Karpas-422 (cell line): ENCODE measurements at regions not wholly inside any gene's neighbourhood (a gene's known extent, or its start where the extent isn't known, plus 50 kb on each side); places are given as distances from the start of the nearest gene placed in this dataset.

Source experiments
- DNase-seq: peaks from one replicate; pipeline ENCODE4 v3.0.0-alpha.2; 2015
- H2AFZ ChIP-seq: fragments of 200-600 bp; sonication (generic); 2 replicates; pipeline ENCODE4 v1.6.1; 2014; ENCODE audit warnings: antibody characterized with exemption, low read length, mixed read lengths
- H3K27ac ChIP-seq: fragments of 200-600 bp; sonication (generic); 2 replicates; pipeline ENCODE4 v1.5.1; 2014; ENCODE audit warnings: mild to moderate bottlenecking, low read length, moderate library complexity
- H3K27me3 ChIP-seq: fragments of 200-600 bp; sonication (generic); 2 replicates; pipeline ENCODE4 v1.6.1; 2014; ENCODE audit warnings: low read length, mixed read lengths
- H3K36me3 ChIP-seq: fragments of 200-600 bp; sonication (generic); 2 replicates; pipeline ENCODE4 v1.6.1; 2014; ENCODE audit warnings: low read length, mixed read lengths; ENCODE audit not compliant: insufficient read depth
- H3K4me1 ChIP-seq: fragments of 200-600 bp; sonication (generic); 2 replicates; pipeline ENCODE4 v1.6.1; 2014; ENCODE audit warnings: mild to moderate bottlenecking, low read length, mixed read lengths
- H3K4me2 ChIP-seq: fragments of 200-600 bp; sonication (generic); 2 replicates; pipeline ENCODE4 v1.6.1; 2014; ENCODE audit warnings: low read length, low read depth, mild to moderate bottlenecking; ENCODE audit not compliant: poor library complexity, severe bottlenecking
- H3K4me3 ChIP-seq: fragments of 200-600 bp; sonication (generic); 2 replicates; pipeline ENCODE4 v1.5.1; 2014; ENCODE audit warnings: mild to moderate bottlenecking, antibody characterized with exemption, low read length, mixed read lengths
- H3K79me2 ChIP-seq: fragments of 200-600 bp; sonication (generic); 2 replicates; pipeline ENCODE4 v1.6.1; 2014; ENCODE audit warnings: mild to moderate bottlenecking, low read length, mixed read lengths
- H3K9ac ChIP-seq: fragments of 200-600 bp; sonication (generic); 2 replicates; pipeline ENCODE4 v1.6.0; 2014; ENCODE audit warnings: low read length
- H3K9me2 ChIP-seq: fragments of 200-600 bp; sonication (generic), shearing (Covaris generic); replicated peaks from 2 replicates; pipeline ENCODE4 v1.6.0; 2014; ENCODE audit warnings: mild to moderate bottlenecking, low read length, moderate library complexity; ENCODE audit not compliant: insufficient read depth
- H3K9me3 ChIP-seq: fragments of 300-700, 200-600 bp; sonication (generic); 2 replicates; pipeline ENCODE4 v1.6.1; 2014; ENCODE audit warnings: low read length, mixed read lengths
- H4K20me1 ChIP-seq: fragments of 200-600 bp; sonication (generic); 2 replicates; pipeline ENCODE4 v1.6.1; 2014; ENCODE audit warnings: mild to moderate bottlenecking, antibody characterized with exemption, low read length, low read depth; ENCODE audit not compliant: insufficient read depth

DNA sequence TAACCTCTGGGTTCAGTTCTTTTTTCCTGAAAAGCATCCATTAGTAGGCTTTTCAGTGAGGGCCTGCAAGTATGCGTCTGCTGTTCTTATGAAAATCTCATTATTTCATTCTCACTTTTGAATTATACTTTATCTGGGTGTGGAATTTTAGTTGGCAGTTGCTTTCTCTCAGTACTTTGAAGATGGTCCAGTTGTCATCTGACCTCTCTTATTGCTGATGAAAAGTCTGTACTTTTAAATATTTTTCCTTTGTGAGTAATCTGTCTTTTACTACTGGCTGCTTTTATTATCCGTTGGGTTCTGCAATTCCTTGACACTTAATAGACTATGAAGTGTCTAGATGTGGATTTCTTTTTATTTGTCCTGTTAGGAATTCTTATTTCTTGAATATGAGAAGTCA lies 307.8 kb downstream of the CYP26B1 start:
- no peak overlapping the region for H3K9ac ChIP-seq
- H3K4me3 ChIP-seq, result no peak overlapping the region
- H3K4me1 ChIP-seq, result no peaks in the 10 kb centered on the region
- H3K27me3 ChIP-seq, result no peaks in the 10 kb centered on the region
- DNase-seq, result no peak
- no peaks in the 10 kb centered on the region for H3K9me3 ChIP-seq
- no peaks in the 10 kb centered on the region for H3K36me3 ChIP-seq
- H3K27ac ChIP-seq, result no peak overlapping the region
- H4K20me1 ChIP-seq, result no peaks in the 10 kb centered on the region
- H3K4me2 ChIP-seq, result no peak overlapping the region
- no peak overlapping the region for H2AFZ ChIP-seq
- H3K79me2 ChIP-seq, result no peaks in the 10 kb centered on the region
- H3K9me2 ChIP-seq, result no peaks in the 10 kb centered on the region

DNA sequence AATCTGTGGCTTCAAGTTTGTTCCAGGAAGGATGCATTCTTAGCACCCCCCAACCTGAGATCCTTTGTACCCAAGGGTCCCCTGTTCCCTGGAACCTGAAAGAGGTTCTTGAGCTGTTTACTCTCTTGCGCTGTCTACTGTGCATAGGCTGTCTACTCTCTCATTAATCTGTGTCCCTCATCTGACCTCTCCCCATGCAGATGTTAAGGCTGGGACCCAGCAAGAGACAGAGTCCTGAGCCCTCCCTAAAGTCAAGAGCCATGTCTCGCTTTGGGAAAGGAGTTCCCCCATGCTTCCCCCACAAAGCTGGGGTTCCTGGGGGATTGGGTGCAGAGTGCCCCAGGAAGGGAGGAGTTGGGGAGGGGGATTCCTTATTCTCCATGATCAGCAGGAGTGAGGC lies 312.9 kb downstream of the CYP26B1 start:
- Histone ChIP-seq H3K9me3 (no peaks in the 10 kb centered on the region), H3K27me3 (0 out of 2 replicates have a peak, but pooled peaks cover under 1% of the 10 kb centered on the region), H3K4me2 (no peak overlapping the region), H3K4me1 (no peaks in the 10 kb centered on the region), H3K36me3 (no peaks in the 10 kb centered on the region), H3K9me2 (no peaks in the 10 kb centered on the region), H3K79me2 (no peaks in the 10 kb centered on the region), H3K4me3 (no peak overlapping the region), H2AFZ (no peak overlapping the region), H4K20me1 (no peaks in the 10 kb centered on the region), H3K9ac (no peak overlapping the region), H3K27ac (no peak overlapping the region)
- DNase-seq, result no peak

DNA sequence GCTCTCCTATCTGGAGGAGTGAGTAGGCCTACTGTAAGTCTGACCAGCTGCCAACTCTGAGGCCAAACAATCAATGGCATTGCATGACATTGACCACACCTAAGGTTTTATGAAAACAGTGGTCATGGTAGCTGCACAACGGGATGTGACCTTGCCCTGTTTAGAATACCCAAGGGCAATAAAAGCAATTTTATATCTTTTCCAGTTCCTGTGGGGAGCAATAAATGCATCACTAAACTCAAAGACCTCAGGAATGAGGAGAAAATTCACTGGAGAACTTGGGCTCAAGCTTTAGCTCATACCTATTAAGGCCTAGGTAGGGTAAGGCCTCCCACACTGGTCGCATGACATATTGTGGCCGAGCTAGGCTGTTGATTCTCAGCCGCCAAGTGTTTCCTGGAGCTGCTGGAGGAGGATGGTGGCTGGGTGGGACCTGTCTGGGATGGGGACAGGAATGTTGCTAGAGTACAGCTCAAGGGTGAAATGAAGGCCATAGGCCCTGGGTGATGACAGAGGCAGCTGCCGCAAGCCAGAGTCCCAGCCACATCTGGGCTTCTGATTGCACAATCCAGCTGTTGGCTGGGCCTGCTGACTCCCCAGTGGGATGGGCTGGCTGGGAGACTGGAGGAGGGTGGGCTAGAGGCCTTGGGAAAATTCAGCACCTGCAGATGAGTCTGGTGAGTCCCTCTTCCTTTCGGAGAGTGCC lies 313.7 kb downstream of the CYP26B1 start:
- Histone ChIP-seq H4K20me1 (no peaks in the 10 kb centered on the region), H3K4me1 (no peaks in the 10 kb centered on the region), H3K4me2 (no peak overlapping the region), H3K4me3 (no peak overlapping the region), H2AFZ (no peak overlapping the region), H3K27ac (no peak overlapping the region), H3K9ac (no peak overlapping the region), H3K9me3 (no peaks in the 10 kb centered on the region), H3K27me3 (0 out of 2 replicates have a peak, but pooled peaks cover 2% of the 10 kb centered on the region), H3K79me2 (no peaks in the 10 kb centered on the region), H3K36me3 (no peaks in the 10 kb centered on the region), H3K9me2 (no peaks in the 10 kb centered on the region)
- no peak for DNase-seq

DNA sequence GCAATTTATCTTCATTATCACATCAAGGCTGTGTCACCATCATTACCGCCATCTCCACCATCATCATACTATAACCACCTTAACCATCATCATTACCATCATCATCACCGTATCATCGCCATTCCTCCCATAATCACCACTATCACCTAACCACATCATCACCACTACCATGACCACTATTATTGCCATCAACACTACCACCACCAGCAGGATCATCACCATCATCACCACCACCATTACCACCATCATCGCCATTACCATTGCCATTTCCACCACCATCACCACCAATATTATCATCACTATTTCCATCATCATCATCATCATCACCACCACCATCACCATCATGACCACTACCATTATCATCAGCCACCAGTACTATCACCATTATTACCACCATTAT lies 314.4 kb downstream of the CYP26B1 start:
- Histone ChIP-seq H3K27me3 (0 out of 2 replicates have a peak, but pooled peaks cover 2% of the 10 kb centered on the region), H4K20me1 (no peaks in the 10 kb centered on the region), H3K9ac (no peak overlapping the region), H3K4me2 (no peak overlapping the region), H3K4me1 (no peaks in the 10 kb centered on the region), H2AFZ (no peak overlapping the region), H3K27ac (no peak overlapping the region), H3K9me2 (no peaks in the 10 kb centered on the region), H3K9me3 (no peaks in the 10 kb centered on the region), H3K79me2 (no peaks in the 10 kb centered on the region), H3K4me3 (no peak overlapping the region), H3K36me3 (no peaks in the 10 kb centered on the region)
- DNase-seq, result no peak

DNA sequence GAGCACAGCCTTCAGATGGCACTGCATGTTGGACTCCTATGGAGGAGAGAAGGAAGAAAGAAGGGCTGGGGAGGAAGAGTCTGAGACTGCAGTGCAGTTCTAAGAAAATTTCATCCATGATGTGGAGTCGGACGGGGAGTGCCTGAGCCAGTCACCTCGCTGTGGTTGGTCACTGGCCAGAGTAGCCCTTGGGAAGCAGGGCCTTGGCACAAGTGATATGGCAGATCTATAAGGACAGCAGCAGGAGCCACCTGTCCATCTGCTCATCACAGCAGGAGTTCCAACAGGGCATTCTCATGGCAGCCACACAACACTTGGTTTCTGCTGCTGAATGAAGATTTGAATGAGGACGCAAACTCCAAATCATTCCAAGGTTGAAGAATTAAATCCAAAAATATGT lies 314.8 kb downstream of the CYP26B1 start:
- no peaks in the 10 kb centered on the region for H3K4me1 ChIP-seq
- H3K36me3 ChIP-seq, result no peaks in the 10 kb centered on the region
- no peak overlapping the region for H3K4me2 ChIP-seq
- H3K27me3 ChIP-seq, result 0 out of 2 replicates have a peak, but pooled peaks cover 2% of the 10 kb centered on the region
- DNase-seq, result no peak
- no peak overlapping the region for H3K9ac ChIP-seq
- H3K4me3 ChIP-seq, result no peak overlapping the region
- no peaks in the 10 kb centered on the region for H3K79me2 ChIP-seq
- H3K9me3 ChIP-seq, result no peaks in the 10 kb centered on the region
- no peak overlapping the region for H3K27ac ChIP-seq
- H2AFZ ChIP-seq, result no peak overlapping the region
- no peaks in the 10 kb centered on the region for H3K9me2 ChIP-seq
- H4K20me1 ChIP-seq, result no peaks in the 10 kb centered on the region

DNA sequence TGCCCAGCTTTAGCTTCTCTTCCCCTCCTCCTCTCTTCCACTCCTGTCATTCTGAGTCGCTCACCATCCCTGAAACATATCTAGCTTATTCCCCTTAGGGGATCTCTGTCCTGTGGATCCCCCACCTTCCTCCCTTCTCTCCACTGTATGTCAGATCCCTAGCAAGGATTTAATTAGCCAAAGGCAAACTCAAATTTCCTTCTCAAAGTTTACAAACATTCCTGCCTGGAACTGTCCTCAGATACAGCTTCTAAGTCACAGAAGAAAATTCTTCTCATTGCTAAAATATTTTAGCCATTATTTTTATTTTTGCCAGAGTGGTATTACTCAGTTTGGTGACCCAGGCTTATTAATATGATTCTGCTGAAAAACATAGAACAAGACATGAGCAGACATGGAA lies 315.3 kb downstream of the CYP26B1 start:
- Histone ChIP-seq H3K36me3 (no peaks in the 10 kb centered on the region), H3K9me3 (no peaks in the 10 kb centered on the region), H3K4me1 (no peaks in the 10 kb centered on the region), H3K9ac (no peak overlapping the region), H4K20me1 (no peaks in the 10 kb centered on the region), H3K27me3 (0 out of 2 replicates have a peak, but pooled peaks cover 2% of the 10 kb centered on the region), H3K4me3 (no peak overlapping the region), H3K79me2 (no peaks in the 10 kb centered on the region), H3K27ac (no peak overlapping the region), H3K9me2 (no peaks in the 10 kb centered on the region), H3K4me2 (no peak overlapping the region), H2AFZ (no peak overlapping the region)
- DNase-seq, result no peak

DNA sequence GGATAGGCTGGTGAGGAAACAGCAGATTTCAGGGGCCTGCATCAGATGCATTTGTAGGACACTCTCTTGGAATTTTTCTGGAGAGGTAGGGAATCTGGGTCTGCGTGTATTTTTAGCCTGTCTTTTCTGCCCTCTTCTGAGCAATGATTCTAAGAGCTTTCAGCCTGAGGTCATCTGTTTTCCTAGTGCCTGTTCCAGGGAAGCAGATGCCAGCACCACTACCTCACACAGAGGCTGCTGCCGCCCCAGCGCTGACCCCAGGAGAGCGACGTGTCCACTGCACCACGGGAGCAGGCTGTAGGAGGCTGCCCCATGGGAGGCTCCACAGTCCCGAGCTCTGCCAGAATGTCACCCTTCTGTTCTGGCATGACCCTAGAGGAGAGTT lies 316.5 kb downstream of the CYP26B1 start:
- H3K9me2 ChIP-seq, result no peaks in the 10 kb centered on the region
- H2AFZ ChIP-seq, result no peak overlapping the region
- no peak for DNase-seq
- H3K4me1 ChIP-seq, result no peaks in the 10 kb centered on the region
- H3K79me2 ChIP-seq, result no peaks in the 10 kb centered on the region
- H3K9me3 ChIP-seq, result no peaks in the 10 kb centered on the region
- no peak overlapping the region for H3K9ac ChIP-seq
- 0 out of 2 replicates have a peak, but pooled peaks cover 2% of the 10 kb centered on the region for H3K27me3 ChIP-seq
- H3K27ac ChIP-seq, result no peak overlapping the region
- H3K4me3 ChIP-seq, result no peak overlapping the region
- no peaks in the 10 kb centered on the region for H3K36me3 ChIP-seq
- no peak overlapping the region for H3K4me2 ChIP-seq
- H4K20me1 ChIP-seq, result no peaks in the 10 kb centered on the region

DNA sequence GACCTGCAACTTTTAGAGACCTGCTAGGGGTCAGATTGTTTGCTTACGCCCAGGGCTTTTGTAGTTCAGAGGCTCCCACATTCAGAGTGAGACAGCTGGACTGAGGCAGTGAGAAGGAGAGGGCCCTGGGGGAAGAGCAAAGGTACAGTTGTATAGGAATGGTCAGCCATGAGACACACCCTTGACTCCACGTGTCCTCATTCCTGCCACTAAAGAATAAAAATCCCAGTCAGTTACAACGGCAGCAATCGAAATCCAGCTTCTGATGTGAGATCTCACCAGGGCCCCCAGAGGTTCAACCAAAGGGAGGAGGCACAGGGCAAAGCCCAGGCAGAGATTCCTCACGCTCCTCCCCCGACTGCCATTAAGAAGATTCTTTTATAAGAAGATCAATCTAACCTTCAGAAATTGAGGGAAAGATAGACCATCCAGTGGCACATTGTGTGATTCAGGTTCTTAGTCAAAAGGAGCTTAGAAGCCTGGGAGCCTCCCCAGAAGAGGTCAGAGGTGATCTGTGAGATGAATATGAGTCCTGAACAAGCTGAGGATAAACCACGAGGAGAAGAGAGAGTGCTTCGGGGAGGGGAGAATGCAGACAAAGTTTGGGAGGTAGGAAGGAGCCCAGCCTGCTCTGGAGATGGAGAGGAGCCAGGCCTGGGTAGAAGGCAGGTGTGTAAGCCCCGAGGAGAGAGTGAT lies 317.0 kb downstream of the CYP26B1 start:
- Histone ChIP-seq H3K4me2 (no peak overlapping the region), H4K20me1 (no peaks in the 10 kb centered on the region), H3K27ac (no peak overlapping the region), H3K9me2 (no peaks in the 10 kb centered on the region), H2AFZ (no peak overlapping the region), H3K36me3 (no peaks in the 10 kb centered on the region), H3K79me2 (no peaks in the 10 kb centered on the region), H3K4me3 (no peak overlapping the region), H3K4me1 (no peaks in the 10 kb centered on the region), H3K9me3 (no peaks in the 10 kb centered on the region), H3K27me3 (0 out of 2 replicates have a peak, but pooled peaks cover 2% of the 10 kb centered on the region), H3K9ac (no peak overlapping the region)
- no peak for DNase-seq
